ENCODE measurements at regions not wholly inside any gene's neighbourhood (a gene's known extent, or its start where the extent isn't known, plus 50 kb on each side); places are given as distances from the start of the nearest gene placed in this dataset.

GRCh38 chr10:59970396-59971368 lies 64.3 kb upstream of the CCDC6 start:
- no peak for TF ChIP-seq CTCF (IDR thresholded peaks at IDR 0.05; ENCODE audit: low read depth, low read length, missing input control)
- TF ChIP-seq RAD21 (IDR thresholded peaks at IDR 0.05) = no peak
- TF ChIP-seq HNF4A (conservative IDR thresholded peaks at IDR 0.05) = no peak
- TF ChIP-seq ZBTB33 (IDR thresholded peaks at IDR 0.05) = no peak
- TF ChIP-seq EGR1 (IDR thresholded peaks at IDR 0.05; ENCODE audit: low read depth in 2 of 2) = no peak
- TF ChIP-seq MAX (IDR thresholded peaks at IDR 0.05) = no peak
- no peak for TF ChIP-seq TAF1 (conservative IDR thresholded peaks at IDR 0.05)
- TF ChIP-seq HNF4G (IDR thresholded peaks at IDR 0.05) = no peak
- no peak for TF ChIP-seq REST (IDR thresholded peaks at IDR 0.05)
- no peak for TF ChIP-seq YY1 (IDR thresholded peaks at IDR 0.05)
